ENCODE measurements at regions not wholly inside any gene's neighbourhood (a gene's known extent, or its start where the extent isn't known, plus 50 kb on each side); places are given as distances from the start of the nearest gene placed in this dataset.
A peak's percentile ranks its signal among the peaks of the same experiment; 100 is the strongest.

DNA sequence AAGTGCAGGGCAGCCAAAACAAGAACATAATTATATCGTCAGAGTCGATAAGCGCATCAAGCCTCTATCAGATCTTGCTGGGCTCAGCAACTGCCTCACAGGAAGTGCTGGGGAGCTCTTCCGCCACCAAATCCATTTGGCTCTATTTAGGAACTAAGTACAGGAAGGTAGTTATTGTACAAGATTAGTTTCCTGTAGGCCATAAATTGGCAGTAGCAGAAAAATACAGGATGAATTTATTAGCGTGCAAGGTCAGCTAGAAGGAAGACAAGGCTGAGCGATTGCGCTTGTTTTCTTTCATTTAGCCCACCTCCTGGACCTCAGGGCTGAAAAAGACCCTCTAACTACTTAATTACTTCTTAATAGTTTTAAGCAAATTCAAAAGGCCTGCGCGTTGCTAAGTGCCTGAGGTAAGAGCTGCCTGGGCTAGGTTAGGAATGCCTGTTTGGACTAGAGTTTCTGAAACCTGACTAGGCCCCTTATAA lies 118.5 kb downstream of the IRS2 start:
- TF ChIP-seq EZH2 (IDR thresholded peaks at IDR 0.05; ENCODE audit: low read depth) (no peak), CTCF (conservative IDR thresholded peaks at IDR 0.05) (no peak)
- intact Hi-C loops (cut with micrococcal nuclease; ENCODE audit: unreplicated experiment): loop anchor here (5.0 to 10.0 kb wide), 2 partner anchors 347 to 396 kb away; no protein-coding TSS in a partner anchor
- no peak overlapping the region for H2AFZ ChIP-seq
- no peaks in the 10 kb centered on the region for H3K27me3 ChIP-seq (ENCODE audit: insufficient read depth, low read depth)
- no peaks in the 10 kb centered on the region; the same call in 1 of the 2 replicates for H3K36me3 ChIP-seq (ENCODE audit: low read depth)
- H3K4me3 ChIP-seq: peak overlapping the region; percentile 52
- peaks cover 66% of the 10 kb centered on the region for H3K4me1 ChIP-seq (replicated peaks; ENCODE audit: insufficient read depth)
- H4K20me1 ChIP-seq (ENCODE audit: insufficient read depth): no peaks in the 10 kb centered on the region
- BruUV-seq (replicated peaks): no TSS peak
- peaks cover 5% of the 10 kb centered on the region; the same call in 1 of the 2 replicates for H3K79me2 ChIP-seq (ENCODE audit: low read depth)
- no peaks in the 10 kb centered on the region for H3K9me3 ChIP-seq (ENCODE audit: insufficient read depth, low read depth)
- peaks cover 65% of the 10 kb centered on the region for H3F3A ChIP-seq (ENCODE audit: insufficient read depth, low read depth)
- H3K27ac ChIP-seq: peak overlapping the region; percentile 94
- DNase-seq: no peak
- no peaks in the 10 kb centered on the region for H3K9me2 ChIP-seq (ENCODE audit: insufficient read depth)
- ChIA-PET POLR2A (ENCODE audit: unreplicated experiment) (interaction anchor here (0.7 kb wide), 1 partner anchor 29 kb away, joined by 9 read pairs; no protein-coding TSS in a partner anchor), CTCF (no interaction called here)
- H3K4me2 ChIP-seq: peak overlapping the region; percentile 82

DNA sequence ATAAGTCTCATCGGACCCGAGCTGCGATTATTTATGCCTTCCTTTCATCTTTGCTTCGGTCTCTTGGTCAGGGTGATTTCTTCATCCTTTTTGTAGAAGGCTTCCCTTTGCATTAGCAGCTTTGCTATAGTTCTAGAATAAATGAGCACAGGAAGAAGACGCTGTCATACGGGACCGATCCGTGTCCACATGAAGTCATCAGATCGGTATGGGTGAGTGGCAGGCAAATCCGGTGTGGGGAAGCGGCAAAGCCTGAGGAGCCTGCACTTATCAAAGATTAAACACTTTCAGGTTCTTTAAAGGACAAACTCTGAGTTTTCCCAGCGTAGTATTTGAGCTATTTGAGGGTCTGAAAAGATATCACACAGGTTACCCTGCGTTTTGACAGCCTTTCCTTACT lies 119.3 kb downstream of the IRS2 start:
- Histone ChIP-seq H4K20me1 (ENCODE audit: insufficient read depth) (no peaks in the 10 kb centered on the region), H3K9me2 (ENCODE audit: insufficient read depth) (no peaks in the 10 kb centered on the region), H3K27ac (peak overlapping the region; percentile 94), H3K79me2 (ENCODE audit: low read depth) (peaks cover 5% of the 10 kb centered on the region; the same call in 1 of the 2 replicates), H3K4me1 (replicated peaks; ENCODE audit: insufficient read depth) (peaks cover 66% of the 10 kb centered on the region), H3K27me3 (ENCODE audit: insufficient read depth, low read depth) (no peaks in the 10 kb centered on the region), H3K9me3 (ENCODE audit: insufficient read depth, low read depth) (no peaks in the 10 kb centered on the region), H3F3A (ENCODE audit: insufficient read depth, low read depth) (peaks cover 65% of the 10 kb centered on the region), H3K4me3 (peak overlapping the region; percentile 52), H3K4me2 (peak overlapping the region; percentile 82), H2AFZ (peak overlapping the region; percentile 45; the same call in 1 of the 2 replicates), H3K36me3 (ENCODE audit: low read depth) (no peaks in the 10 kb centered on the region; the same call in 1 of the 2 replicates)
- CTCF ChIA-PET: interaction anchor here (0.6 to 0.8 kb wide), 2 partner anchors 17 to 339 kb away, joined by 3 to 5 read pairs; no protein-coding TSS in a partner anchor
- no peak for TF ChIP-seq EZH2 (IDR thresholded peaks at IDR 0.05; ENCODE audit: low read depth)
- TF ChIP-seq CTCF (conservative IDR thresholded peaks at IDR 0.05): no peak
- POLR2A ChIA-PET (ENCODE audit: unreplicated experiment): no interaction called here
- DNase-seq: peak; percentile 38 to 90
- intact Hi-C loops (cut with micrococcal nuclease; ENCODE audit: unreplicated experiment): loop anchor here (5.0 to 10.0 kb wide), 2 partner anchors 348 to 395 kb away; no protein-coding TSS in a partner anchor
- no TSS peak for BruUV-seq (replicated peaks)

DNA sequence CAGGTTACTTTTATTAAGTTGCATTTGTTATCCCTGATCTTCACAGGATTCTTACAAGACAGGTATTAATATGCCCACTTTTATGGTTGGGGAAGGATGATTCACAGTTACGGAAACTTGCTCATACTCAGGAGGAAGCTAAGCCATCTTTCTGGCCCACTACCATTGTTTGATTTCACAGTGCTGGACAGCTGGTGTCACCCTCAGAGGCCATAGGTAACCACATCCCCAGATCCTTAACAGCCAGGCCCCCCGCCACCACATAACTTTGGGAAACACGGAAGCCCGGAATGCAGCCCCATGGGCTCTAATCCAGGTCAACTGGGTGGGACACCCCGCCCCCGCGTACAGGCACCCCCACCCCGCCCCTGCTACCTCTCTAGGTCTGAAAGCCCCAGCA lies 119.7 kb downstream of the IRS2 start:
- peak overlapping the region; percentile 52 for H3K4me3 ChIP-seq
- DNase-seq: peak; percentile 10 to 81
- ChIA-PET POLR2A (ENCODE audit: unreplicated experiment) (no interaction called here), CTCF (interaction anchor here (0.6 to 0.8 kb wide), 3 partner anchors 18 to 1506 kb away, joined by 3 to 5 read pairs (median 3); no protein-coding TSS in a partner anchor)
- no peaks in the 10 kb centered on the region for H4K20me1 ChIP-seq (ENCODE audit: insufficient read depth)
- no peaks in the 10 kb centered on the region for H3K9me2 ChIP-seq (ENCODE audit: insufficient read depth)
- TF ChIP-seq CTCF (conservative IDR thresholded peaks at IDR 0.05) (no peak), EZH2 (IDR thresholded peaks at IDR 0.05; ENCODE audit: low read depth) (no peak)
- no TSS peak for BruUV-seq (replicated peaks)
- H3F3A ChIP-seq (ENCODE audit: insufficient read depth, low read depth): peaks cover 65% of the 10 kb centered on the region
- no peaks in the 10 kb centered on the region for H3K27me3 ChIP-seq (ENCODE audit: insufficient read depth, low read depth)
- H2AFZ ChIP-seq: peak overlapping the region; percentile 45; the same call in 1 of the 2 replicates
- H3K4me2 ChIP-seq: peak overlapping the region; percentile 82
- intact Hi-C loops (cut with micrococcal nuclease; ENCODE audit: unreplicated experiment): loop anchor here (5.0 to 10.0 kb wide), 2 partner anchors 348 to 394 kb away; no protein-coding TSS in a partner anchor
- H3K9me3 ChIP-seq (ENCODE audit: insufficient read depth, low read depth): no peaks in the 10 kb centered on the region
- H3K4me1 ChIP-seq (replicated peaks; ENCODE audit: insufficient read depth): peaks cover 66% of the 10 kb centered on the region
- peaks cover 5% of the 10 kb centered on the region; the same call in 1 of the 2 replicates for H3K79me2 ChIP-seq (ENCODE audit: low read depth)
- H3K36me3 ChIP-seq (ENCODE audit: low read depth): no peaks in the 10 kb centered on the region; the same call in 1 of the 2 replicates
- peak overlapping the region; percentile 94 for H3K27ac ChIP-seq
